ENCODE measurements at regions not wholly inside any gene's neighbourhood (a gene's known extent, or its start where the extent isn't known, plus 50 kb on each side); places are given as distances from the start of the nearest gene placed in this dataset.

DNA sequence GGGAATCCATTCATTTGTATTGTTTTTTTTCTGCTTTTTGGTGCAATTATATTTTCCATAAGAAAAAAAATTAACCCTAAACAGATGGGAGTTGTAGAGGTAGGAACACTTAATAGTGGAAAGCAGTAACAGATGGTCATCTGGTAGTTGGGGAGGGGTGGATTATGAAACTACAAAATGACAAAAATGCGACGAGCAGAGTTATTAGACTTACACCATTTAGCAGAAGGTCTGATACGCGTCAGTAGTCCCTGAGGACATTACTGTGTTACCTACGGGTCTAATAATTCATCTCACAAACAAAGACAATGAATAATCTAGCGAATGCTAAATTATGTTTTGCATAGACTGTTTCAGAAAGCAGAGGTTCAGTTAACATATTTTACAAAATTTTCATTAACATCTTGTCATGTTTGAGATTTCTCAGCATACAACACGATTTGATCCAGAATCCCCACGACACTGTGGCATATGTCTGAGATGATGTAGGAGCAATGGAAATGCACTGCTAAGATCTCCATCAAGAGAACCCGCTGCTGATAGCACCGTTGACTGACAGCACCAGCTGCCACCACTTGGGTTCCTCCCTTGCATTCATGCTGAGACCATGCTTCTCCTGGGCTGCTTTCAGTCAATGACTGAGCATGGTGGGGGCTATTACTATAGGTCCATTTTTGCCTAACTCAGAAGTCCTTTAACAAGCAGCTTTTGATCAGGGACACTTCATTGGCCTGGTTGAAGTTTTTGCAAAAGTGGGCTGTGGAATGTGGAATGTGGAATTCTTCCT is 182.2 kb upstream of the CPHXL start:
- WGBS, 2 donors, result 65 to 68% methylated on average over 10 of the region's 10 CpGs
- no peak for DNase-seq (ENCODE audit: low spot score in 2 of 2)
- no peak overlapping the region for H3K4me3 ChIP-seq (ENCODE audit: low read depth, poor library complexity, severe bottlenecking)
- intact Hi-C loops (cut with DNase I; ENCODE audit: low total_unique reads), result no loop called here
- TF ChIP-seq, protein P1, sequence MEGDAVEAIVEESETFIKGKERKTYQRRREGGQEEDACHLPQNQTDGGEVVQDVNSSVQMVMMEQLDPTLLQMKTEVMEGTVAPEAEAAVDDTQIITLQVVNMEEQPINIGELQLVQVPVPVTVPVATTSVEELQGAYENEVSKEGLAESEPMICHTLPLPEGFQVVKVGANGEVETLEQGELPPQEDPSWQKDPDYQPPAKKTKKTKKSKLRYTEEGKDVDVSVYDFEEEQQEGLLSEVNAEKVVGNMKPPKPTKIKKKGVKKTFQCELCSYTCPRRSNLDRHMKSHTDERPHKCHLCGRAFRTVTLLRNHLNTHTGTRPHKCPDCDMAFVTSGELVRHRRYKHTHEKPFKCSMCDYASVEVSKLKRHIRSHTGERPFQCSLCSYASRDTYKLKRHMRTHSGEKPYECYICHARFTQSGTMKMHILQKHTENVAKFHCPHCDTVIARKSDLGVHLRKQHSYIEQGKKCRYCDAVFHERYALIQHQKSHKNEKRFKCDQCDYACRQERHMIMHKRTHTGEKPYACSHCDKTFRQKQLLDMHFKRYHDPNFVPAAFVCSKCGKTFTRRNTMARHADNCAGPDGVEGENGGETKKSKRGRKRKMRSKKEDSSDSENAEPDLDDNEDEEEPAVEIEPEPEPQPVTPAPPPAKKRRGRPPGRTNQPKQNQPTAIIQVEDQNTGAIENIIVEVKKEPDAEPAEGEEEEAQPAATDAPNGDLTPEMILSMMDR (IDR thresholded peaks at IDR 0.05), result no peak
- no peak for TF ChIP-seq POLR2A (IDR thresholded peaks at IDR 0.05)

DNA sequence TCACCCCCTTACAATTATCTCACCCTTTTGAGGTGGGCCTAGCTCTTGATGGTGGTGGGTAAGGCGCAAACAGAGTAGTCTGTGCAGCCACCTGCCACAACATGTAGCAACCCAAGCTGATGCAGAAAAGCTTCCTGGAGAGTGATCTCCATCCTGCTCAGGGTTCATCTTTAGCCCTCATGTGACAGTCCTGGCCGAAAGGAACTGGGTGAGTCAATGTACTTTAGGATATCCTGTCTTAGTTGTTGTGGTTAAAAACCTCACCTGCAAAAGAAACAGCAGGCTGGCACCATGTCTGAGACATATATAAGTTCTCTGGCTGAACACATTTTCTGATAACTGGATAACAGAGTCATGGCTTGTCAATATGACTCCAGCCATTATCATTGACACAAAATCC is 183.5 kb upstream of the CPHXL start:
- TF ChIP-seq POLR2A (IDR thresholded peaks at IDR 0.05), result no peak
- TF ChIP-seq, protein P1 (IDR thresholded peaks at IDR 0.05), result no peak
- no peak for DNase-seq (ENCODE audit: low spot score in 2 of 2)
- intact Hi-C loops (cut with DNase I; ENCODE audit: low total_unique reads), result no loop called here
- H3K4me3 ChIP-seq (ENCODE audit: low read depth, poor library complexity, severe bottlenecking), result no peak overlapping the region
- 81% methylated on average over 2 of the region's 2 CpGs for WGBS, 2 donors

DNA sequence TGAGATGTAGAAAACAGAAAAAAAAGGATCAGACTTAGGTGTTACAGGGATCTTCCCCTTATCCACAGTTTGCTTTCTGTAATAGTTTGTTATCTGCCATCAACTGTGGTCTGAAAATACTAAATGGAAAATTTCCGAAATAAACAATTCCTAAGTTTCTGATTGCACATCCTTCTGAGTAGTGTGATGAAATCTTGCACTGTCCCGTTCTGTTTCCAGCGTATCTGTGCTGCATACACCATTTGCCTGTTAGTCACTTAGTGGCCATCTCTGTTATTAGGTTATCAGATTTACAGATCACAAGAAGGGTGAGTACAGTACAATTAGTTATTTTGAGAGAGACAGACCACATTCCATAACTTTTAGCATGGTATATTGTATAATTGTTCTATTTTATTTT is 185.6 kb upstream of the CPHXL start:
- 81 to 86% methylated on average over 3 of the region's 3 CpGs for WGBS, 2 donors

DNA sequence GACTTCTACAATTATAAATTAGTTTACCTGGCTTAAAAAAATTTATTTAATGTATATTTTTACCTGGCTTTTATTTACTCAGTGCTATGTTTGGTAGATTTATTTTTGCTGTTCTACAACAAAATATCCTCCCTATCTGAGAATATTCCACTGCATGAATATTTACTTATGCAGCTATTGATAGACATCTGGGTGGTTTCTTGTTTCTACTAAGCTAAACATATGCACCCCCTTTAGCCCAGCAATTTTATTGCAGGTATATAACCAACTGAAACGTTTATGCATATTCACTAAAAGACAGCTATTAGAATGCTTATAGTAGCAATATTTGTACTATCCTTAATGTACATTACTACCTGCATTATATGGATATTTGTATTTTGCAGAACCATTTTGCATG is 187.7 kb upstream of the CPHXL start:
- intact Hi-C loops (cut with DNase I; ENCODE audit: low total_unique reads), result loop anchor here (1.0 kb wide), 1 partner anchor 18 kb away; no protein-coding TSS in a partner anchor
- TF ChIP-seq POLR2A (IDR thresholded peaks at IDR 0.05), result no peak
- TF ChIP-seq, protein P1 (IDR thresholded peaks at IDR 0.05), result no peak
- 50% methylated on average over 1 of the region's 1 CpG for WGBS, 2 donors
- DNase-seq (ENCODE audit: low spot score in 2 of 2), result no peak
- H3K4me3 ChIP-seq (ENCODE audit: low read depth, poor library complexity, severe bottlenecking), result no peak overlapping the region

More for the DNA sequence above, 185.6 kb upstream of the CPHXL start:
- no peak for TF ChIP-seq POLR2A (IDR thresholded peaks at IDR 0.05)
- TF ChIP-seq, protein P1 (IDR thresholded peaks at IDR 0.05), result no peak
- DNase-seq (ENCODE audit: low spot score in 2 of 2), result no peak
- H3K4me3 ChIP-seq (ENCODE audit: low read depth, poor library complexity, severe bottlenecking), result no peak overlapping the region
- intact Hi-C loops (cut with DNase I; ENCODE audit: low total_unique reads), result no loop called here

DNA sequence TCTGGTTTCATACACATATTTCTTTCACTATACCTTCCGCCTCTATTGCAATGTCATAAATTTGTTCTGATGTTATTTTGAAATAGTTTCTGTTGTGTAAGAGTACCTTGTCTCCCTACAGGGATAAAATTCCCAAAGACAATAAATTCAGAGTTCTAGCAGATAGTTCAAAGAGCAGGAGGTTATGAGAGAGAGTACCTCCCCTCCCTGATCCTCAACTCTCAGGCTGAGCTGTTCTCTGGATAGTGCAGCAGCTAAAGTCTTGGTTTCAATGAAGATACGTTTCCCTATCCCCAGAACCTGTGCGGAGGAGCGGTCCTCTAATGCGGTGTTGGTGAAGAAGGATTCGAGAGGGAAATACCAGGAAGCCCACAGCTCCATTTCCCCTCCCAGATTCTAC is 190.2 kb upstream of the CPHXL start:
- intact Hi-C loops (cut with DNase I; ENCODE audit: low total_unique reads), result no loop called here
- no peak for TF ChIP-seq POLR2A (IDR thresholded peaks at IDR 0.05)
- TF ChIP-seq, protein P1 (IDR thresholded peaks at IDR 0.05), result no peak
- no peak overlapping the region for H3K4me3 ChIP-seq (ENCODE audit: low read depth, poor library complexity, severe bottlenecking)
- no peak for DNase-seq (ENCODE audit: low spot score in 2 of 2)
- 68 to 72% methylated on average over 6 of the region's 6 CpGs for WGBS, 2 donors

DNA sequence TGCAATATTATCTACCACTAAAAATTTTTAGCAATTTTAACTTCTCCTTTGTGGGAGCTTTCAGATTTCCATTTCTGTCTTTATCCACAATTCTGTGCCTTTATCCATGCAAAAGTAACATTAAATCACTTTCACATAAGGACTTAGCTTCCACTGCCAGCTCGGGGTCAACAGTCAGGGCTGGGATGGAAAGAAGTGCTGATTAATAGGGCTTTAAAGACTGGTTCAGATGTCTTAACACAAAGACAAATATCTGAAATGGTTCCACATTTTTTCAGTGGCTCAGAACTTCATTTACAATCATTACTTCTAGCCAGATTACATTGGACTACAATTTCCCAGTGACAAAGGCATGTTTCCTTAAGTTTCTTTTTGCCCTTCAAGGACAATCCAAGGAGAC is 191.8 kb upstream of the CPHXL start:
- WGBS, 2 donors, result 47 to 65% methylated on average over 1 of the region's 1 CpG
- H3K4me3 ChIP-seq (ENCODE audit: low read depth, poor library complexity, severe bottlenecking), result no peak overlapping the region
- no peak for DNase-seq (ENCODE audit: low spot score in 2 of 2)
- intact Hi-C loops (cut with DNase I; ENCODE audit: low total_unique reads), result no loop called here
- no peak for TF ChIP-seq POLR2A (IDR thresholded peaks at IDR 0.05)
- TF ChIP-seq, protein P1 (IDR thresholded peaks at IDR 0.05), result no peak
